H1 (cell line): ENCODE measurements at regions not wholly inside any gene's neighbourhood (a gene's known extent, or its start where the extent isn't known, plus 50 kb on each side); places are given as distances from the start of the nearest gene placed in this dataset.
A peak's percentile ranks its signal among the peaks of the same experiment; 100 is the strongest.

ENCODE experiments used
- CTCF ChIA-PET: fragments of 300-600 bp; sonication (Branson Sonifier 250); formaldehyde crosslinking; loops from one replicate; lab custom pipeline; 2021; ENCODE audit not compliant: partially characterized antibody; lab: Charles Lee
- POLR2A ChIA-PET: fragments of 300-600 bp; sonication (Branson Sonifier 250); formaldehyde crosslinking; loops from one replicate; lab custom pipeline; 2021; ENCODE audit warnings: inconsistent platforms; ENCODE audit not compliant: partially characterized antibody; lab: Charles Lee
- DNase-seq, 2 experiments: peaks; one replicate each; pipeline versions ENCODE4 v3.0.0 to v3.0.0-alpha.2; 2010 to 2022; ENCODE audit warnings: low spot score in 2 of 2, low read depth in 1 of 2, mixed read lengths in 1 of 2
- FAIRE-seq: peaks from 2 replicates; lab custom pipeline; 2011; peaks lifted over from hg19 to GRCh38; lab: Jason Lieb, UNC
- H2AFZ ChIP-seq: 2 replicates; pipeline ENCODE4 v1.8.1; 2012; ENCODE audit warnings: low read length, inconsistent platforms
- H2AK5ac ChIP-seq: 2 replicates; pipeline ENCODE4 v1.6.1; 2013; ENCODE audit warnings: low read depth, low read length
- H2BK120ac ChIP-seq: replicated peaks from 2 replicates; pipeline ENCODE3; 2013; ENCODE audit warnings: low read depth, low read length, inconsistent platforms
- H2BK12ac ChIP-seq: 2 replicates; pipeline ENCODE4 v1.6.1; 2013; ENCODE audit warnings: low read depth, low read length
- H2BK15ac ChIP-seq: 2 replicates; pipeline ENCODE4 v1.6.1; 2013; ENCODE audit warnings: low read length
- H2BK20ac ChIP-seq: 2 replicates; pipeline ENCODE4 v1.6.1; 2013; ENCODE audit warnings: low read length
- H2BK5ac ChIP-seq: 2 replicates; pipeline ENCODE4 v1.6.1; 2013; ENCODE audit warnings: low read depth, low read length
- H3K14ac ChIP-seq: 2 replicates; pipeline ENCODE4 v1.6.1; 2013; ENCODE audit warnings: inconsistent platforms; ENCODE audit not compliant: insufficient read length
- H3K18ac ChIP-seq: 2 replicates; pipeline ENCODE4 v1.6.1; 2013; ENCODE audit warnings: low read length; ENCODE audit errors: extremely low read depth
- H3K23ac ChIP-seq: 2 replicates; pipeline ENCODE4 v1.6.1; 2013; ENCODE audit warnings: inconsistent platforms; ENCODE audit not compliant: insufficient read length
- H3K23me2 ChIP-seq: 2 replicates; pipeline ENCODE4 v1.6.1; 2013; ENCODE audit warnings: low read depth, low read length
- H3K27ac ChIP-seq: 2 replicates; pipeline ENCODE4 v1.6.1; 2011; ENCODE audit warnings: low read depth, low read length, inconsistent platforms
- H3K27me3 ChIP-seq, 4 experiments: replicated peaks in 1 of 4; 1 replicate in 1 of 4; 2 replicates in 3 of 4; pipeline versions ENCODE4 v1.6.1 to v1.8.1; 2011 to 2013; ENCODE audit warnings: low read length in 3 of 4, mild to moderate bottlenecking in 3 of 4, inconsistent platforms in 2 of 4, mixed read lengths in 2 of 4, moderate library complexity in 1 of 4; ENCODE audit not compliant: control insufficient read depth in 3 of 4, insufficient read depth in 3 of 4; ENCODE audit errors: extremely low read depth in 1 of 4
- H3K36me3 ChIP-seq, 4 experiments: 2 replicates each; pipeline versions ENCODE4 v1.6.1 to v1.8.1; 2011 to 2013; ENCODE audit warnings: mild to moderate bottlenecking in 4 of 4, low read length in 3 of 4, moderate library complexity in 2 of 4, control low read depth in 1 of 4, inconsistent platforms in 1 of 4; ENCODE audit not compliant: insufficient read depth in 4 of 4, control insufficient read depth in 2 of 4
- H3K4ac ChIP-seq: replicated peaks from 2 replicates; pipeline ENCODE3; 2013; ENCODE audit warnings: low read length, low read depth, mixed read lengths, inconsistent platforms; ENCODE audit not compliant: insufficient read length
- H3K4me1 ChIP-seq, 4 experiments: replicated peaks in 1 of 4; 1 replicate in 1 of 4; 2 replicates in 3 of 4; pipeline versions ENCODE4 v1.6.1 to v1.8.1; 2011 to 2013; ENCODE audit warnings: low read length in 3 of 4, inconsistent platforms in 2 of 4, mixed read lengths in 1 of 4; ENCODE audit not compliant: insufficient read depth in 4 of 4, control insufficient read depth in 3 of 4
- H3K4me2 ChIP-seq, 2 experiments: 2 replicates each; pipeline versions ENCODE4 v1.6.1 to v1.8.1; 2011 to 2013; ENCODE audit warnings: low read depth in 2 of 2, low read length in 2 of 2, control low read depth in 1 of 2, inconsistent platforms in 1 of 2, mild to moderate bottlenecking in 1 of 2; ENCODE audit not compliant: insufficient read depth in 1 of 2
- H3K4me3 ChIP-seq, 4 experiments: fragments of 200-600, 300-600 bp in 1 of 4; sonication (generic), shearing (Covaris generic), sonication (Bioruptor Twin) in 1 of 4; 2 replicates each; pipeline versions ENCODE4 v1.5.1 to v1.8.1; 2011 to 2016; ENCODE audit warnings: low read length in 4 of 4, low read depth in 3 of 4, control low read depth in 2 of 4, inconsistent platforms in 2 of 4, mild to moderate bottlenecking in 2 of 4, mixed read lengths in 1 of 4, moderate library complexity in 1 of 4; ENCODE audit not compliant: insufficient read depth in 2 of 4; ENCODE audit errors: extremely low read depth in 1 of 4
- H3K56ac ChIP-seq: replicated peaks from 2 replicates; pipeline ENCODE3; 2013; ENCODE audit warnings: low read depth, mild to moderate bottlenecking, mixed read lengths, low read length, inconsistent platforms; ENCODE audit not compliant: insufficient read length
- H3K79me1 ChIP-seq: 2 replicates; pipeline ENCODE4 v1.6.1; 2013; ENCODE audit warnings: low read depth, low read length, control low read depth
- H3K79me2 ChIP-seq, 2 experiments: 2 replicates each; pipeline versions ENCODE4 v1.6.1 to v1.8.1; 2012 to 2013; ENCODE audit warnings: low read length in 2 of 2, mild to moderate bottlenecking in 2 of 2, inconsistent platforms in 1 of 2; ENCODE audit not compliant: insufficient read depth in 2 of 2, control insufficient read depth in 1 of 2
- H3K9ac ChIP-seq, 4 experiments: replicated peaks in 1 of 4; 1 replicate in 1 of 4; 2 replicates in 3 of 4; pipeline versions ENCODE4 v1.6.1 to v1.8.1; 2011 to 2013; ENCODE audit warnings: low read depth in 3 of 4, low read length in 3 of 4, control low read depth in 2 of 4, mild to moderate bottlenecking in 2 of 4, moderate library complexity in 2 of 4, inconsistent platforms in 1 of 4; ENCODE audit errors: extremely low read depth in 1 of 4
- H3K9me3 ChIP-seq, 2 experiments: 2 replicates each; pipeline versions ENCODE4 v1.6.1 to v1.8.1; 2012 to 2013; ENCODE audit warnings: mild to moderate bottlenecking in 2 of 2, moderate library complexity in 2 of 2, control low read depth in 1 of 2, inconsistent platforms in 1 of 2, low read depth in 1 of 2, low read length in 1 of 2, mixed read lengths in 1 of 2; ENCODE audit not compliant: insufficient read depth in 2 of 2
- H4K20me1 ChIP-seq, 2 experiments: replicated peaks in 1 of 2; 2 replicates each; pipeline versions ENCODE3 to v1.8.1; 2011 to 2013; ENCODE audit warnings: inconsistent platforms in 2 of 2, low read length in 2 of 2, mild to moderate bottlenecking in 1 of 2; ENCODE audit not compliant: insufficient read depth in 2 of 2, control insufficient read depth in 1 of 2
- H4K5ac ChIP-seq: 2 replicates; pipeline ENCODE4 v1.6.1; 2013; ENCODE audit warnings: low read length, low read depth, mixed read lengths, inconsistent platforms; ENCODE audit not compliant: insufficient read length
- H4K8ac ChIP-seq: 2 replicates; pipeline ENCODE4 v1.8.0; 2013; ENCODE audit warnings: mild to moderate bottlenecking, moderate library complexity, low read length, inconsistent platforms; ENCODE audit not compliant: insufficient read depth; ENCODE audit errors: extremely low read depth
- H4K91ac ChIP-seq: replicated peaks from 2 replicates; pipeline ENCODE3; 2013; ENCODE audit warnings: low read length, mixed read lengths, inconsistent platforms; ENCODE audit not compliant: insufficient read length
- CEBPB ChIP-seq: IDR thresholded peaks from 2 replicates; pipeline ENCODE4 v1.6.1; 2012; ENCODE audit warnings: low read depth, low read length
- CHD2 ChIP-seq: IDR thresholded peaks from 2 replicates; pipeline ENCODE4 v1.6.1; 2012; ENCODE audit warnings: low read length, improper control_type of control experiment
- EP300 ChIP-seq, 2 experiments: IDR thresholded peaks; 1 replicate in 1 of 2; 2 replicates in 1 of 2; pipeline ENCODE4 v1.6.1; 2011 to 2012; ENCODE audit warnings: low read depth in 2 of 2, low read length in 2 of 2, mild to moderate bottlenecking in 2 of 2, borderline replicate concordance in 1 of 2, inconsistent platforms in 1 of 2, moderate library complexity in 1 of 2
- NRF1 ChIP-seq: IDR thresholded peaks from 2 replicates; pipeline ENCODE4 v1.6.1; 2011; ENCODE audit warnings: mild to moderate bottlenecking, low read depth, low read length, improper control_type of control experiment
- POLR2AphosphoS5 ChIP-seq: IDR thresholded peaks from 2 replicates; pipeline ENCODE4 v1.6.1; 2011; ENCODE audit warnings: low read depth, low read length
- RAD21 ChIP-seq, 2 experiments: IDR thresholded peaks in 1 of 2; conservative IDR thresholded peaks in 1 of 2; 2 replicates each; pipeline ENCODE4 v1.6.1; 2011; ENCODE audit warnings: low read depth in 2 of 2, low read length in 2 of 2, improper control_type of control experiment in 1 of 2, inconsistent platforms in 1 of 2, mild to moderate bottlenecking in 1 of 2, moderate library complexity in 1 of 2
- RFX5 ChIP-seq: IDR thresholded peaks from 2 replicates; pipeline ENCODE4 v1.6.1; 2011; ENCODE audit warnings: low read depth, low read length, improper control_type of control experiment, borderline replicate concordance
- TEAD4 ChIP-seq: IDR thresholded peaks from 2 replicates; pipeline ENCODE4 v1.6.1; 2012; ENCODE audit warnings: low read depth, low read length, inconsistent platforms, mixed read lengths
- WGBS, 2 experiments: shearing (Covaris generic) in 1 of 2; methylation state at CpG; one replicate each; pipeline versions ENCODE4 v1.1.6 to v1.1.7; 2013 to 2015; ENCODE audit warnings: low lambda C conversion rate in 2 of 2, mixed read lengths in 2 of 2, inconsistent platforms in 1 of 2, low coverage in 1 of 2, missing lambda C conversion rate in 1 of 2; ENCODE audit not compliant: insufficient replicate concordance in 2 of 2, insufficient coverage in 1 of 2, insufficient read length in 1 of 2; ENCODE audit errors: extremely low coverage in 1 of 2, missing lambda C conversion rate in 1 of 2; 5-methylcytosine and 5-hydroxymethylcytosine counted together
- TF ChIP-seq, protein P1 (sequence below), 3 experiments: IDR thresholded peaks; 1 replicate in 2 of 3; 2 replicates in 1 of 3; pipeline versions ENCODE4 v1.5.1 to v1.6.1; 2011; ENCODE audit warnings: low read length in 3 of 3, mild to moderate bottlenecking in 3 of 3, inconsistent platforms in 2 of 3, low read depth in 1 of 3, moderate library complexity in 1 of 3; ENCODE audit not compliant: insufficient read depth in 1 of 3; ENCODE audit errors: control extremely low read depth in 1 of 3

DNA sequence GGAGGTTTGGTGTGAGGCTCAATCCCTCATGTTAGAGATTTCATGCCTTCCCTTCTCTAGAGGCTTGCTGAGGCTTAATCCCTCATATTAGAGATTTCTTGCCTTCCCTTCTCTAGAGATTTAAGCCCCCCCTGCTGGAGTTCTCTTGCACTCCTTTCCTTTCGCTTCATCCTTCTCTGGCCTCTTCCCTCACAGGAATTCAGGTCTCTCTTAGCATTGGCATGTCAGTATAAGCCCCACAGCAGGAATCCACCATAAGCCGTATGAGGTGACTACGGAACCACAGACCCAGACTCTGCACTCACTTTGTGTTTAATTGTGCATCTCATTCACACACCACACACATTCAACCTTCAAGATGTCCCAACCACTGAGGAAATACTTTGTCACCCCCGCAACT is 338.6 kb upstream of the POU1F1 start:
- Histone ChIP-seq H3K23ac (no peak overlapping the region), H3K27ac (no peak overlapping the region), H3K79me2 (no peaks in the 10 kb centered on the region), H3K9me3 (no peaks in the 10 kb centered on the region), H2BK5ac (peak overlapping the region; percentile 77; the same call in 1 of the 2 replicates), H4K20me1 (no peaks in the 10 kb centered on the region), H2BK15ac (peak overlapping the region; percentile 67), H4K8ac (no peak overlapping the region), H3K9ac (no peak overlapping the region), H2AFZ (peak overlapping the region; percentile 48), H3K14ac (no peak overlapping the region), H2AK5ac (no peak overlapping the region), H4K91ac (no peak overlapping the region), H3K4ac (no peak overlapping the region), H3K23me2 (0 out of 2 replicates have a peak, but pooled peaks cover 2% of the 10 kb centered on the region), H3K56ac (no peak overlapping the region), H3K27me3 (no peaks in the 10 kb centered on the region), H3K4me3 (no peak overlapping the region), H4K5ac (no peak overlapping the region), H2BK120ac (no peak overlapping the region), H3K79me1 (no peaks in the 10 kb centered on the region), H3K4me2 (peak overlapping the region in 1 of 2 experiments; percentile 20; a peak in 1 of 4 replicates), H3K18ac (no peak overlapping the region), H2BK12ac (no peak overlapping the region), H2BK20ac (no peak overlapping the region), H3K36me3 (no peaks in the 10 kb centered on the region), H3K4me1 (peaks cover 0 to 6% (median 2%) of the 10 kb centered on the region in 4 experiments; a peak in 3 of 7 replicates)
- TF ChIP-seq RFX5 (no peak), NRF1 (no peak), RAD21 (IDR thresholded peaks at IDR 0.05 in 1 of 2, conservative IDR thresholded peaks at IDR 0.05 in 1 of 2; ENCODE audit: low read depth in 2 of 2, low read length in 2 of 2) (peak; percentile 23 to 36; a peak in 3 of 4 replicates), CEBPB (no peak), TEAD4 (peak; percentile 59; the same call in 1 of the 2 replicates), POLR2AphosphoS5 (no peak), EP300 (IDR thresholded peaks at IDR 0.05; ENCODE audit: borderline replicate concordance in 1 of 2, low read depth in 2 of 2, low read length in 2 of 2) (no peak), CHD2 (no peak)
- TF ChIP-seq, protein P1, sequence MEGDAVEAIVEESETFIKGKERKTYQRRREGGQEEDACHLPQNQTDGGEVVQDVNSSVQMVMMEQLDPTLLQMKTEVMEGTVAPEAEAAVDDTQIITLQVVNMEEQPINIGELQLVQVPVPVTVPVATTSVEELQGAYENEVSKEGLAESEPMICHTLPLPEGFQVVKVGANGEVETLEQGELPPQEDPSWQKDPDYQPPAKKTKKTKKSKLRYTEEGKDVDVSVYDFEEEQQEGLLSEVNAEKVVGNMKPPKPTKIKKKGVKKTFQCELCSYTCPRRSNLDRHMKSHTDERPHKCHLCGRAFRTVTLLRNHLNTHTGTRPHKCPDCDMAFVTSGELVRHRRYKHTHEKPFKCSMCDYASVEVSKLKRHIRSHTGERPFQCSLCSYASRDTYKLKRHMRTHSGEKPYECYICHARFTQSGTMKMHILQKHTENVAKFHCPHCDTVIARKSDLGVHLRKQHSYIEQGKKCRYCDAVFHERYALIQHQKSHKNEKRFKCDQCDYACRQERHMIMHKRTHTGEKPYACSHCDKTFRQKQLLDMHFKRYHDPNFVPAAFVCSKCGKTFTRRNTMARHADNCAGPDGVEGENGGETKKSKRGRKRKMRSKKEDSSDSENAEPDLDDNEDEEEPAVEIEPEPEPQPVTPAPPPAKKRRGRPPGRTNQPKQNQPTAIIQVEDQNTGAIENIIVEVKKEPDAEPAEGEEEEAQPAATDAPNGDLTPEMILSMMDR (IDR thresholded peaks at IDR 0.05; ENCODE audit: control extremely low read depth in 1 of 3, insufficient read depth in 1 of 3, low read depth in 1 of 3, low read length in 3 of 3), result peak in 1 of 3 experiments; percentile 29; a peak in 1 of 4 replicates
- DNase-seq (no peak), FAIRE-seq (peak; percentile 66)
- CTCF ChIA-PET, result interaction anchor here (1.3 to 1.7 kb wide), 2 partner anchors 12 to 16 kb away, joined by 3 to 7 read pairs; no protein-coding TSS in a partner anchor
- POLR2A ChIA-PET, result no interaction called here
- WGBS, 2 experiments, result 53% methylated on average over 4 of the region's 4 CpGs; no CpG with 5 or more reads in 1 of the 2 experiments
